HG03060 (cell line): ENCODE measurements at regions not wholly inside any gene's neighbourhood (a gene's known extent, or its start where the extent isn't known, plus 50 kb on each side); places are given as distances from the start of the nearest gene placed in this dataset.

Source experiments
- ATAC-seq: cut with Tn5 transposase; IDR thresholded peaks from one replicate; pipeline ENCODE4 v1.9.1; 2021; ENCODE audit warnings: low read depth, moderate number of reproducible peaks; ENCODE audit not compliant: unreplicated experiment

DNA sequence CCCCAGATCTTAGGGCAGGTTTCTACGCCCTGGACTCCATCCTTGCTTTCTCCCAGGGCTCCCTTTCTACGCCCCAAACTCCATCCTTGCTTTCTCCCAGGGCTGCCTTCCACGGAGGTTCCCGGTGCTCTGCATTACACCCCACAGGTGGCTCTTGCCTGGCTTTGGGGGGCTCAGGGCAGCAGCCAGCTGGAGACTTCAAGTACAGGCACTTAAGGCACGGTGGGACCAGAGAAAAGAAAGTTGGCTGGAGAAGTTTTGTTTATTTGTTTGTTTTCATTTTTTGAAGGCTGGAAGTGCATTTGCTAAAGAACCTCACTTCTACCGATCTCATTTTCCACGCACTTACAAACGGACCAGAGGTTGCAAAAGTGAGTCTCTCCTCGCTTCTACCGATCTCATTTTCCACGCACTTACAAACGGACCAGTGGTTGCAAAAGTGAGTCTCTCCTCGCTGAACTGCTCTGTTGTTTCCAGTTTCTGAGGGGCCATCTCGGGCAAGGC, 103.8 kb upstream of the MED13L start:
- no peak for ATAC-seq

DNA sequence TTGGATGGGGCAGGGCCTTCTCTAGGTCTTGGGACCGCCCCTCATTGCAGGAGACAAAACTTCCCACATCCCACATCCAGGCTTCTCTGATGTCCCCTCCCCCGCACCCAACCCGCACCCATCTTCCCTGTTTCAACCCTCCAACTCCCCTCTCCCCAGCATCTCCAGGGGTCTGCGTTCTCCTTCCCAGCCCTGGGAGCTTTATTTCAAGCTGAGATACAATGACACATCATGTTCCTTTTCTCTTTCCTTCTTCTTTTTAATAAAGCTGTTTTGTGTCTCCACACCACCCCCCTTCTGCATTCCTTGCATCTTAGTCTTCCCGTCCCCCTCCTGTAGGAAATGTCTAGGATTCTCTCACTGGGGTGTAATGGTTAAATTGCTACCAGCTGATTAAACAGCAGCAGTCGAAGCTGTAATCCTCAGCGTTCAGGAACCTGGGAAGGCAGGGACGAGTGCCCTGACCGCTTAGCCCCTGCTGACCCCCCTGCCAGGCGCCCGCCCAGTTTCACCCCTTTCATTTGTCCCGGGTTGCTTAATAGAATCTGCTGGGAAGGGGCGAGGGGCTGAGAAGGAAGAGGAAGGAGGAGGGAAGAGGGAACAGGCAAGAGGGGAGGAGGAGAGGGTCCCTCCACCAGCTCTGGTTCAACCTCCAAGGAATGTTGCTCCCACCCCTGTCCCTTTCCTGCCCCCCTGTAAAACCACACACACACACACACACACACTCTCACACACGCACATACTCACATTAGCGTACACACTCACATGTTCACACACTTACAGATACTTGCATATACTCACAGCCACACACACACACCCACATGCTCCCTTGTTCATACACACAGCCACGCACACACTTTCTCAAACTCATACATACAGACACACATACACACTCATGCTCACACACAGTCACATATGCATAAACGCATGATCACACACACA, 104.5 kb upstream of the MED13L start:
- no peak for ATAC-seq

DNA sequence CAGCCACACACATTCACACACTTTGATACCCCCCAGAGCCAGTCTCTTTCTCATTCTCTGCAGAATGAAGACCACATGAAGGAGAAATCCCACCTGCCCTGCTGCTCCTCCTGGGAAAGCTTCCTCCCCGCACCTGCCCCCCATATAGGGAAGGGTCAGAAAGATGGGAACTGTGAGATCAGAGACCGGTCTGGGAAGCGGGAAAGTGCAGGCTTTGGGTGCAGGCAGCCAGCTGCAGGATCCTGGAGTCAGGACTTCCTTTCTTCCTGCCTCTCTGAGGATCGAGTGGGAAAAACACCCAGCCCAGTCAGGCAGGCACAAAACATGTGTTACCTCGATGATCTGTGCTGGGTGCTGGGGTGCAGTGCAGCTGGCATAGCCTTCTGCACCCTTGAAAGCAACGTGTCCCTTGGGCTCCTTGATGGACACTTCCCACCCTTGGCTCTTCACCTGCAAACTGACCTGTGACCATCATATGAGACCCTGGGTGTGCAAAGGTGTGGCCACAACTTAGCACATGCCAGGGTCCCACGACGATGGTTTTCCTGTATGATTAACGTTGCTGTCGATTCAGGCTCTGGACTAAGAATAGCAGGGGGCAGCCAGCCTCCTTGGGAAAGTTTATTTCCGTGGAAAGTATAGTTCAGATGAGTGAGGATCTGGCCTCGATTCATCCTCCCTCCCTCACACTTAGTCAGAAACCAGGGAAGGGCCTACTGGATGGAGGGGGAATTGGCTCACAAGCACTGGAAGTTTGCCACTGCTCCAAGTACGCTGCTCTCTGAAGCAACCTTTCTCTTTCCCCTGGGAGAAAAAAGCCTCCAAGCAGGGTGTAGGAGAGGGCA, 105.4 kb upstream of the MED13L start:
- no peak for ATAC-seq

DNA sequence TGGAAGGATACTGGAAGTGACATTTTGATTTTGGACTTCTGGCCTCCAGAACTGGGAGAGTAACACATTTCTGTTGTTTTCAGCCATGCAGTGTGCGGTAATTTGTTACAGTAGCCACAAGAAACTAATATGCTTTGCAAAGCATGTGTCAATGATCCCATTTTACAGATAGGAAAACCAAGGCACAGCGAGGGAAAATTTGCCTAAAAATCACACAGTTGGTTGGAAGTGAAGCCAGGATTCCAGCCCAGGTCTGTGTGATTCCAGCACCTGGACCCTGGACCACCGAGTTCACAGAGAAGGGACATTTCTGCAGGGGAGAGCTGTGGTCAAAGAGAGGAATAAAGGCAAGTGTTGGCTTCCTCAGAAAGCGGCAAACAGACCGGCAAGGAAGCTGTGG, 106.7 kb upstream of the MED13L start:
- no peak for ATAC-seq

GRCh38 chr12:116384691-116385485, 107.4 kb upstream of the MED13L start:
- no peak for ATAC-seq

- no peak for ATAC-seq
These were observed 108.2 kb upstream of the MED13L start for GRCh38 chr12:116385486-116386217.

DNA sequence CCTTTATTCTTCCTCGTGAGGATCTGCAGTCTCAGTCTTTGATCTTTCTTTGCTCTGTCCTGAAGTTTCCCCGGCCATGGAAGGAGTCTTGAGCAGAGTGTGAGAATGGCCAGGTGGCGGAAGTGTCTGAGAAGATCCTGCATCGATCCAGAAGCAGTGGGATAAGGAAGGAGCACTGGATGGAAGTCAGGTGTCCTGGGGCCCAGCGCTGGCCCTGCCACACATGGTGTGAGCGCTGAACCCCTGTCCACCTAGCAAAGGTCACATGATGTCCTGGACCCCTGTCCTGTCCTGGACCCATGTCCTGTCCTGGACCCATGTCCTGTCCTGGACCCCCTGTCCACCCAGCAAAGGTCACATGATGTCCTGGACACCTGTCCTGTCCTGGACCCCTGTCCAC, 111.8 kb upstream of the MED13L start:
- ATAC-seq: no peak

DNA sequence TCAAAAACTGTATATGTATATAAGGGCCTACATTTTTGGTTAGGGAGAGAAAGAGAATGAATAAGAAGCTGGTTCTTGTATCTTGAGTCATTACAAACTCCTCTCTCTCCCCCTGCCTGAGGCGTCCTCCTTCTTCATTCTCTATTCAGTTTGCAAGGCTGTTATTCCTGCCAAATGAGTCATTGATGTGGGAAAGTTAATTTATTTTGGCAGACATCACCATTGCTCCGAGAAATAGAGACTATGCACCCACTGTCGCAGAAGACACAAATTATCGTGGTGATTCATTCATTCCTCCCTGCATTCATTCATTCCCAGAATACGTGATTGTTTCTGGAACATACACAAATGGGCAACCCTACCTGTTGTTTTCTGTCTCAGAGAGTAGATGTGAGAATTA, 112.5 kb upstream of the MED13L start:
- ATAC-seq: no peak

- ATAC-seq: no peak
These were observed 113.2 kb upstream of the MED13L start for GRCh38 chr12:116390401-116391335.

DNA sequence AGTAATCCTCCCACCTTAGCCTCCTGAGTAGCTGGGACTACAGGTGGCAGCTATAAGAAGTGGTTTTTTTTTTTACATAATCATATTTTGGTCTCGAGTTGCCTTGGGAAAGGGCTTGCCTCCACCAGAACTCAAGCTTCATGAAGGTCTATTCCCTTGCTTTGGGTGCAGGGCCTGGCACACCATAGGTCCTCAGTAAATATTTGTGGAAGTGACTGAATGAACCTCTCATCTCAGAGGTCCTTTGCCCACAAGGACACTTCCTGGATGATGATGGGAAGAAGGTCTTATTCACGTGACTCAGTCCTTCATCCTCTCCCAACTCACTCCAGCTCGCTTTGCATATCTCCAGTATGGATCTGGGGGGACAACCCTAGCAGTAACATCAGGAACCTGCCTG, 114.0 kb upstream of the MED13L start:
- ATAC-seq: no peak

- no peak for ATAC-seq
These were observed 114.6 kb upstream of the MED13L start for GRCh38 chr12:116392061-116392460.

DNA sequence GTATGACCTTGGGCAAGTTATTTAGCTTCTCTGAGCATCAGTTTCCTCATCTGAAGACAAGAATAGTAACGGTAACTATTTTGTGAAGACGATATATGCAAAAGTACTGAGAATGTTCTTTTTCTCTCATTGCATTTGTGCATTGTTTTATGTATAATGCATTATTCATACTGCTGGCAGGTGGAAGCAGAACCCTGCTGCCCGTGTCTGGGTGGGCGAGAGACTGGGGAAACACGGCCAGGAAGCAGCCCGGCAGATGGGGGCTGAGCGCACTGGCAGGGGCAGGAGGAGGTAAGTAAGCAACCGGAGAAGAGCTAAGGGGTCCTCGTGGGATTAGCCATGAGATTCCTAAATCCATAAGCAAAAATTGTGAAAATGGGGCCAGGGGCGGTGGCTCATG, 115.8 kb upstream of the MED13L start:
- ATAC-seq: no peak

GRCh38 chr12:116393859-116394650, 116.6 kb upstream of the MED13L start:
- ATAC-seq: no peak

GRCh38 chr12:116395396-116395795, 117.9 kb upstream of the MED13L start:
- ATAC-seq: no peak

DNA sequence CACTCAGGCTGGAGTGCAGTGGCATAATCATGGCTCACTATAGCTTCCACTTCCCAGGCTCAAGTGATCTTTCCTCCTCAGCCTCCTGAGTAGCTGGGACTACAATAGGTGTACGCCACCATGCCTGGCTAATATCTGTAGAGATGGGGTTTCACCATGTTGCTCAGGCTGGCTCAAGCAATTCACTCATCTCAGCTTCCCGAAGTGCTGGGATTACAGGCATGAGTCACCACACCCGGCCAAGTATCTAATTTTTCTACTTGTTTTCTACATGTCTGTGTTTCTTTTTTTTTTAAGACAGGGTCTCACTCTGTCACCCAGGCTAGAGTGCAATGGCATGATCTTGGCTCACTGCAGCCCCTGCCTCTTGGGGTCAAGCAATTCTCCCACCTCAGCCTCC, 119.7 kb upstream of the MED13L start:
- ATAC-seq: no peak

GRCh38 chr12:116398193-116398592, 120.7 kb upstream of the MED13L start:
- ATAC-seq: no peak

GRCh38 chr12:116399055-116399454, 121.6 kb upstream of the MED13L start:
- ATAC-seq: no peak
